ENCODE measurements at regions not wholly inside any gene's neighbourhood (a gene's known extent, or its start where the extent isn't known, plus 50 kb on each side); places are given as distances from the start of the nearest gene placed in this dataset.

GRCh38 chr6:164014346-164015087, 600.0 kb downstream of the QKI start:
- peaks cover 4% of the 10 kb centered on the region; the same call in 1 of the 2 replicates for H3K4me1 ChIP-seq (ENCODE audit: insufficient read depth, low read length)
- H2BK5ac ChIP-seq (ENCODE audit: insufficient read length, low read length), result no peak overlapping the region
- no peaks in the 10 kb centered on the region for H3K79me2 ChIP-seq (ENCODE audit: insufficient read depth, low read length)
- no peak overlapping the region for H2BK120ac ChIP-seq (ENCODE audit: low read depth, low read length, poor library complexity, severe bottlenecking)
- no peak overlapping the region for H2BK12ac ChIP-seq (ENCODE audit: insufficient read length, low read depth, low read length)
- H3T11ph ChIP-seq (ENCODE audit: low read length), result no peak overlapping the region
- H3K4ac ChIP-seq (ENCODE audit: low read depth, low read length), result no peak overlapping the region
- H3K56ac ChIP-seq (ENCODE audit: insufficient read length, low read depth, low read length), result no peak overlapping the region
- H4K91ac ChIP-seq (ENCODE audit: insufficient read length, low read depth, low read length), result no peak overlapping the region
- no peak overlapping the region for H4K8ac ChIP-seq (replicated peaks; ENCODE audit: insufficient read length, low read depth, low read length)
- H3K4me1 Mint-ChIP-seq, result peaks cover 31 to 32% of the 10 kb centered on the region in 2 experiments
- H2BK15ac ChIP-seq (ENCODE audit: low read depth, low read length), result no peak overlapping the region
- H3K27ac Mint-ChIP-seq, result no peak overlapping the region; a peak in 2 of 7 replicates
- H3K9ac ChIP-seq (ENCODE audit: extremely low read depth, insufficient read length, low read length), result no peak overlapping the region
- H4K20me1 ChIP-seq (ENCODE audit: control insufficient read depth, insufficient read depth, insufficient read length), result no peaks in the 10 kb centered on the region
- no peak overlapping the region for H3K27ac ChIP-seq (ENCODE audit: insufficient read length, low read depth, low read length)
- H3K27me3 ChIP-seq (ENCODE audit: insufficient read depth, low read length), result no peaks in the 10 kb centered on the region
- no peak overlapping the region for H3K14ac ChIP-seq (ENCODE audit: insufficient read depth, low read length)
- TF ChIP-seq CTCF (conservative IDR thresholded peaks at IDR 0.05), result no peak
- no peak overlapping the region for H2AFZ ChIP-seq (ENCODE audit: low read length)
- H3K4me3 Mint-ChIP-seq, result no peak overlapping the region
- H2AK5ac ChIP-seq (ENCODE audit: insufficient read length, low read length), result no peak overlapping the region
- no peaks in the 10 kb centered on the region for H3K23me2 ChIP-seq (ENCODE audit: insufficient read length, low read depth, low read length, poor library complexity, severe bottlenecking)
- H3K23ac ChIP-seq (ENCODE audit: insufficient read length, low read depth, low read length), result no peak overlapping the region
- WGBS (ENCODE audit: extremely low coverage, insufficient read length, low lambda C conversion rate), result no CpG with 5 or more reads among the region's 11 CpGs
- H2BK20ac ChIP-seq (ENCODE audit: low read depth, low read length, poor library complexity, severe bottlenecking), result no peak overlapping the region
- no peaks in the 10 kb centered on the region for H3K9me3 ChIP-seq (ENCODE audit: control insufficient read depth, low read depth, low read length)
- DNase-seq, result no peak
- H3K27me3 Mint-ChIP-seq (ENCODE audit: low read depth), result peaks cover 11% of the 10 kb centered on the region
- H3K4me2 ChIP-seq (ENCODE audit: insufficient read depth, insufficient read length, low read length), result no peak overlapping the region
- no peaks in the 10 kb centered on the region for H3K79me1 ChIP-seq (ENCODE audit: insufficient read depth, low read depth, low read length, poor library complexity, severe bottlenecking)
- H3K36me3 Mint-ChIP-seq (ENCODE audit: insufficient read depth in 1 of 3, low read depth in 3 of 3), result peaks cover 2 to 10% (median 2%) of the 10 kb centered on the region in 3 experiments; a peak in 3 of 7 replicates
- H3K9me3 Mint-ChIP-seq, result peaks cover 6 to 8% of the 10 kb centered on the region in 2 experiments; a peak in 4 of 5 replicates
- H3K18ac ChIP-seq (ENCODE audit: insufficient read length, low read depth, low read length), result no peak overlapping the region
- H4K5ac ChIP-seq (ENCODE audit: insufficient read length, low read depth, low read length), result no peak overlapping the region

All from H9 (cell line).